ENCODE measurements at regions not wholly inside any gene's neighbourhood (a gene's known extent, or its start where the extent isn't known, plus 50 kb on each side); places are given as distances from the start of the nearest gene placed in this dataset.

DNA sequence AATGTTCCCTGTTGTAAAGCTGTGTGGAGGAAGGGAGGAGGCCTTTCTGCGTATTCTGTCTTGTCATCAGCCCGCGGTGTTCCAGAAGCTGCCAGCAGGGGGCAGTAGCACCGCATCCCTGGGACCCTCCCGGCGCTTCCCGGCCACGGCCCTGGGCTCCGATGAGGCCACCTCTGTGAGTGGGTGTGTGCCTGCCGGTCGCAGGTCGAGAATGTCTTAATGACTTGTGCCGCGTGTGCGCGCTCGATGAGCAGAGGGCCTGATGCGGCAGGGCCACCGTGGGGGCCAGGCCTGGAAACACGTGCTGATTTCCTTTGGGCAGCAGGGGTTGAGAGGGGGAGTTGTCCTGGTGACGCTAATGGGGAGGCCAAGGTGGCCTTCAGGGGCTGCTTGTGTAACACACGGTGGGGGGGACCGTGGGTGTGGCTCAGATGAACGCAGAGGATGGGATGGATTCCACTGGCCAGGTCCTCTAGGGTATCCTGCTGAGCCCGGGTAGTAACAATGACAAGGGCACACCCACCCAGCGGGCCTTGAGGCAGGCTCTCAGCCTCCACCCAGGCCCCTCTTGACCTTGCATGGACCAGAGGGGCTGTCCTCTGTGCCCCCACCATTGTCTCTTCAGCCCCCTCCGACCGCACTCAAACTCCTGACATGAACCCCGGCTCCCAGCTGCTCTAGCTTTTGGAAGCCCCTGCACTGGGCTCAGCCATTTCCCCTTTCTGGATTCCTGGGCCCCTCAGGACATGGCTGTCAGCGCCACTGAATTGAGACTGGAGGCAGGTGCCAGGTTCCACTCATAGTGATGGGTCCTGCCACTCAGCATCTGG lies 135.9 kb upstream of the PODXL start:
- Histone ChIP-seq H3F3A (ENCODE audit: insufficient read depth, low read length) (no peaks in the 10 kb centered on the region), H3K27ac (ENCODE audit: low read depth, low read length, poor library complexity, severe bottlenecking) (no peak overlapping the region), H2AFZ (ENCODE audit: low read length) (no peak overlapping the region), H3K79me2 (ENCODE audit: insufficient read depth, low read length) (no peaks in the 10 kb centered on the region), H3K9ac (ENCODE audit: low read length) (no peak overlapping the region), H3K9me3 (ENCODE audit: low read length) (no peaks in the 10 kb centered on the region), H3K27me3 (ENCODE audit: insufficient read depth, low read length) (peaks cover 7% of the 10 kb centered on the region; the same call in 1 of the 2 replicates), H3K4me3 (ENCODE audit: low read depth, low read length, poor library complexity, severe bottlenecking) (no peak overlapping the region), H3K4me1 (ENCODE audit: insufficient read depth, low read length, severe bottlenecking) (no peaks in the 10 kb centered on the region), H4K20me1 (ENCODE audit: insufficient read depth, low read length) (no peaks in the 10 kb centered on the region), H3K4me2 (ENCODE audit: low read length) (no peak overlapping the region), H3K9me2 (ENCODE audit: low read depth, low read length) (no peaks in the 10 kb centered on the region), H3K36me3 (ENCODE audit: insufficient read depth, low read length) (no peaks in the 10 kb centered on the region)
- no peak for TF ChIP-seq EZH2 (IDR thresholded peaks at IDR 0.05; ENCODE audit: borderline replicate concordance, low read length)
- TF ChIP-seq, protein P1, sequence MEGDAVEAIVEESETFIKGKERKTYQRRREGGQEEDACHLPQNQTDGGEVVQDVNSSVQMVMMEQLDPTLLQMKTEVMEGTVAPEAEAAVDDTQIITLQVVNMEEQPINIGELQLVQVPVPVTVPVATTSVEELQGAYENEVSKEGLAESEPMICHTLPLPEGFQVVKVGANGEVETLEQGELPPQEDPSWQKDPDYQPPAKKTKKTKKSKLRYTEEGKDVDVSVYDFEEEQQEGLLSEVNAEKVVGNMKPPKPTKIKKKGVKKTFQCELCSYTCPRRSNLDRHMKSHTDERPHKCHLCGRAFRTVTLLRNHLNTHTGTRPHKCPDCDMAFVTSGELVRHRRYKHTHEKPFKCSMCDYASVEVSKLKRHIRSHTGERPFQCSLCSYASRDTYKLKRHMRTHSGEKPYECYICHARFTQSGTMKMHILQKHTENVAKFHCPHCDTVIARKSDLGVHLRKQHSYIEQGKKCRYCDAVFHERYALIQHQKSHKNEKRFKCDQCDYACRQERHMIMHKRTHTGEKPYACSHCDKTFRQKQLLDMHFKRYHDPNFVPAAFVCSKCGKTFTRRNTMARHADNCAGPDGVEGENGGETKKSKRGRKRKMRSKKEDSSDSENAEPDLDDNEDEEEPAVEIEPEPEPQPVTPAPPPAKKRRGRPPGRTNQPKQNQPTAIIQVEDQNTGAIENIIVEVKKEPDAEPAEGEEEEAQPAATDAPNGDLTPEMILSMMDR (IDR thresholded peaks at IDR 0.05; ENCODE audit: low read length), result peak; percentile 98

GRCh38 chr7:131691454-131692130 lies 135.2 kb upstream of the PODXL start:
- H4K20me1 ChIP-seq (ENCODE audit: insufficient read depth, low read length), result no peaks in the 10 kb centered on the region
- no peaks in the 10 kb centered on the region for H3K9me2 ChIP-seq (ENCODE audit: low read depth, low read length)
- H3F3A ChIP-seq (ENCODE audit: insufficient read depth, low read length), result no peaks in the 10 kb centered on the region
- H3K36me3 ChIP-seq (ENCODE audit: insufficient read depth, low read length), result no peaks in the 10 kb centered on the region
- H3K27me3 ChIP-seq (ENCODE audit: insufficient read depth, low read length), result peaks cover 7% of the 10 kb centered on the region; the same call in 1 of the 2 replicates
- H3K79me2 ChIP-seq (ENCODE audit: insufficient read depth, low read length), result no peaks in the 10 kb centered on the region
- no peak overlapping the region for H3K4me2 ChIP-seq (ENCODE audit: low read length)
- no peak overlapping the region for H3K27ac ChIP-seq (ENCODE audit: low read depth, low read length, poor library complexity, severe bottlenecking)
- no peak overlapping the region for H3K9ac ChIP-seq (ENCODE audit: low read length)
- H3K4me3 ChIP-seq (ENCODE audit: low read depth, low read length, poor library complexity, severe bottlenecking), result no peak overlapping the region
- TF ChIP-seq, protein P1 (IDR thresholded peaks at IDR 0.05; ENCODE audit: low read length), result no peak
- no peaks in the 10 kb centered on the region for H3K9me3 ChIP-seq (ENCODE audit: low read length)
- H3K4me1 ChIP-seq (ENCODE audit: insufficient read depth, low read length, severe bottlenecking), result no peaks in the 10 kb centered on the region
- no peak overlapping the region for H2AFZ ChIP-seq (ENCODE audit: low read length)

- H3F3A ChIP-seq (ENCODE audit: insufficient read depth, low read length), result no peaks in the 10 kb centered on the region
- H3K4me3 ChIP-seq (ENCODE audit: low read depth, low read length, poor library complexity, severe bottlenecking), result no peak overlapping the region
- H2AFZ ChIP-seq (ENCODE audit: low read length), result no peak overlapping the region
- H3K79me2 ChIP-seq (ENCODE audit: insufficient read depth, low read length), result no peaks in the 10 kb centered on the region
- no peak overlapping the region for H3K27ac ChIP-seq (ENCODE audit: low read depth, low read length, poor library complexity, severe bottlenecking)
- no peak overlapping the region for H3K4me2 ChIP-seq (ENCODE audit: low read length)
- no peak for TF ChIP-seq EZH2 (IDR thresholded peaks at IDR 0.05; ENCODE audit: borderline replicate concordance, low read length)
- TF ChIP-seq, protein P1 (IDR thresholded peaks at IDR 0.05; ENCODE audit: low read length), result no peak
- no peaks in the 10 kb centered on the region for H3K9me2 ChIP-seq (ENCODE audit: low read depth, low read length)
- no peaks in the 10 kb centered on the region for H3K4me1 ChIP-seq (ENCODE audit: insufficient read depth, low read length, severe bottlenecking)
- no peaks in the 10 kb centered on the region for H3K9me3 ChIP-seq (ENCODE audit: low read length)
- H4K20me1 ChIP-seq (ENCODE audit: insufficient read depth, low read length), result no peaks in the 10 kb centered on the region
- peaks cover 7% of the 10 kb centered on the region; the same call in 1 of the 2 replicates for H3K27me3 ChIP-seq (ENCODE audit: insufficient read depth, low read length)
- H3K9ac ChIP-seq (ENCODE audit: low read length), result no peak overlapping the region
- no peaks in the 10 kb centered on the region for H3K36me3 ChIP-seq (ENCODE audit: insufficient read depth, low read length)
Observed at GRCh38 chr7:131690441-131690840, 134.0 kb upstream of the PODXL start.
